HG03066 (cell line): ENCODE measurements at regions not wholly inside any gene's neighbourhood (a gene's known extent, or its start where the extent isn't known, plus 50 kb on each side); places are given as distances from the start of the nearest gene placed in this dataset.
"Not testable (repeated sequence)": the region's sequence is repeated elsewhere in the genome, so short reads cannot be mapped to it uniquely, and the experiment has no call there.

Source experiments
- ATAC-seq: cut with Tn5 transposase; IDR thresholded peaks from one replicate; pipeline ENCODE4 v1.9.1; 2021; ENCODE audit warnings: low read depth; ENCODE audit not compliant: unreplicated experiment

GRCh38 chr2:19615402-19615801 lies 257.0 kb upstream of the OSR1 start:
- ATAC-seq = not testable (repeated sequence)

- ATAC-seq = no peak
Observed at GRCh38 chr2:19614066-19614465, 255.6 kb upstream of the OSR1 start.

GRCh38 chr2:19611491-19612332 lies 253.3 kb upstream of the OSR1 start:
- no peak for ATAC-seq

GRCh38 chr2:19609266-19609665 lies 250.8 kb upstream of the OSR1 start:
- ATAC-seq = no peak

GRCh38 chr2:19607931-19608771 lies 249.7 kb upstream of the OSR1 start:
- ATAC-seq = no peak

GRCh38 chr2:19607400-19607799 lies 249.0 kb upstream of the OSR1 start:
- ATAC-seq = no peak

- no peak for ATAC-seq
Observed at GRCh38 chr2:19600982-19601381, 242.6 kb upstream of the OSR1 start.

- no peak for ATAC-seq
Observed at GRCh38 chr2:19600506-19600905, 242.1 kb upstream of the OSR1 start.

- ATAC-seq = no peak
Observed at GRCh38 chr2:19598971-19599370, 240.5 kb upstream of the OSR1 start.

- ATAC-seq = no peak
Observed at GRCh38 chr2:19592197-19592596, 233.8 kb upstream of the OSR1 start.

- ATAC-seq = no peak
Observed at GRCh38 chr2:19589791-19590190, 231.4 kb upstream of the OSR1 start.

- ATAC-seq = no peak
Observed at GRCh38 chr2:19580830-19581229, 222.4 kb upstream of the OSR1 start.

- ATAC-seq = no peak
Observed at GRCh38 chr2:19580264-19580663, 221.8 kb upstream of the OSR1 start.

GRCh38 chr2:19579461-19579860 lies 221.0 kb upstream of the OSR1 start:
- ATAC-seq = no peak

- no peak for ATAC-seq
Observed at GRCh38 chr2:19577723-19578122, 219.3 kb upstream of the OSR1 start.

GRCh38 chr2:19576411-19576810 lies 218.0 kb upstream of the OSR1 start:
- no peak for ATAC-seq

- ATAC-seq = no peak
Observed at GRCh38 chr2:19575641-19576040, 217.2 kb upstream of the OSR1 start.

- no peak for ATAC-seq
Observed at GRCh38 chr2:19574778-19575260, 216.4 kb upstream of the OSR1 start.

GRCh38 chr2:19573784-19574183 lies 215.4 kb upstream of the OSR1 start:
- no peak for ATAC-seq

- no peak for ATAC-seq
Observed at GRCh38 chr2:19571773-19572172, 213.3 kb upstream of the OSR1 start.

GRCh38 chr2:19569300-19569791 lies 210.9 kb upstream of the OSR1 start:
- ATAC-seq = no peak
